Liver (tissue), 7 donors: ENCODE measurements at regions not wholly inside any gene's neighbourhood (a gene's known extent, or its start where the extent isn't known, plus 50 kb on each side); places are given as distances from the start of the nearest gene placed in this dataset.

Experiments used
- DNase-seq: peaks from one replicate; pipeline ENCODE4 v3.0.0-alpha.2; 2017; ENCODE audit warnings: low spot score
- H3K27ac ChIP-seq, 2 donors: one replicate each; pipeline ENCODE4 v1.7.0; 2013; ENCODE audit warnings: inconsistent platforms in 2 of 2, low read length in 2 of 2, control low read depth in 1 of 2, low read depth in 1 of 2, mild to moderate bottlenecking in 1 of 2
- H3K27me3 ChIP-seq, 4 donors: one replicate each; pipeline versions ENCODE4 v1.6.1 to v1.7.0; 2013; ENCODE audit warnings: low read length in 3 of 4, inconsistent platforms in 1 of 4, mild to moderate bottlenecking in 1 of 4, moderate library complexity in 1 of 4; ENCODE audit not compliant: control insufficient read depth in 4 of 4, insufficient read depth in 4 of 4
- H3K36me3 ChIP-seq, 4 donors: one replicate each; pipeline versions ENCODE4 v1.6.1 to v1.7.0; 2013; ENCODE audit warnings: low read length in 3 of 4, mild to moderate bottlenecking in 3 of 4, low read depth in 1 of 4, moderate library complexity in 1 of 4; ENCODE audit not compliant: control insufficient read depth in 4 of 4, insufficient read depth in 3 of 4
- H3K4me1 ChIP-seq, 4 donors: one replicate each; pipeline versions ENCODE4 v1.6.1 to v1.7.0; 2013; ENCODE audit warnings: low read length in 3 of 4, mild to moderate bottlenecking in 3 of 4, moderate library complexity in 1 of 4; ENCODE audit not compliant: control insufficient read depth in 4 of 4, insufficient read depth in 4 of 4
- H3K4me3 ChIP-seq, 3 donors: one replicate each; pipeline versions ENCODE4 v1.6.1 to v1.7.0; 2013; ENCODE audit warnings: low read length in 3 of 3, control low read depth in 1 of 3, low read depth in 1 of 3, mild to moderate bottlenecking in 1 of 3
- H3K9ac ChIP-seq, 2 donors: one replicate each; pipeline ENCODE4 v1.7.0; 2013; ENCODE audit warnings: low read length in 2 of 2, mild to moderate bottlenecking in 2 of 2, moderate library complexity in 2 of 2, control low read depth in 1 of 2, low read depth in 1 of 2
- H3K9me3 ChIP-seq, 4 donors: one replicate each; pipeline versions ENCODE4 v1.6.1 to v1.7.0; 2013; ENCODE audit warnings: low read length in 3 of 4; ENCODE audit not compliant: control insufficient read depth in 4 of 4
- EGR1 ChIP-seq, 2 donors: IDR thresholded peaks; 2 replicates each; pipeline ENCODE4 v1.6.1; 2016 to 2018; ENCODE audit warnings: antibody characterized with exemption in 2 of 2, low read depth in 2 of 2
- FOXA1 ChIP-seq: IDR thresholded peaks from 2 replicates; pipeline ENCODE4 v1.6.1; 2016; ENCODE audit warnings: antibody characterized with exemption
- FOXA2 ChIP-seq: IDR thresholded peaks from 2 replicates; pipeline ENCODE4 v1.6.1; 2016; ENCODE audit warnings: antibody characterized with exemption
- GABPA ChIP-seq, 2 donors: IDR thresholded peaks in 1 of 2; conservative IDR thresholded peaks in 1 of 2; 2 replicates each; pipeline ENCODE4 v1.6.1; 2016; ENCODE audit warnings: antibody characterized with exemption in 2 of 2, mild to moderate bottlenecking in 1 of 2, moderate library complexity in 1 of 2
- HNF4A ChIP-seq, 2 donors: conservative IDR thresholded peaks; 2 replicates each; pipeline ENCODE4 v1.6.1; 2016; ENCODE audit warnings: antibody characterized with exemption in 2 of 2, mild to moderate bottlenecking in 2 of 2
- HNF4G ChIP-seq: IDR thresholded peaks from 2 replicates; pipeline ENCODE4 v1.6.1; 2016; ENCODE audit warnings: antibody characterized with exemption
- JUND ChIP-seq, 2 donors: IDR thresholded peaks; 2 replicates each; pipeline ENCODE4 v1.6.1; 2016; ENCODE audit warnings: antibody characterized with exemption in 2 of 2
- NR2F2 ChIP-seq: IDR thresholded peaks from 2 replicates; pipeline ENCODE4 v1.6.1; 2016; ENCODE audit warnings: antibody characterized with exemption
- RAD21 ChIP-seq, 2 donors: IDR thresholded peaks; 2 replicates each; pipeline ENCODE4 v1.6.1; 2016; ENCODE audit warnings: antibody characterized with exemption in 2 of 2, mild to moderate bottlenecking in 2 of 2
- RXRA ChIP-seq, 2 donors: IDR thresholded peaks; 2 replicates each; pipeline ENCODE4 v1.6.1; 2017 to 2018; ENCODE audit warnings: antibody characterized with exemption in 2 of 2, mild to moderate bottlenecking in 1 of 2
- SP1 ChIP-seq: IDR thresholded peaks from 2 replicates; pipeline ENCODE4 v1.6.1; 2018; ENCODE audit warnings: antibody characterized with exemption, mild to moderate bottlenecking
- TAF1 ChIP-seq: conservative IDR thresholded peaks from 2 replicates; pipeline ENCODE4 v1.6.1; 2016; ENCODE audit warnings: antibody characterized with exemption, mild to moderate bottlenecking
- YY1 ChIP-seq: IDR thresholded peaks from 2 replicates; pipeline ENCODE4 v1.6.1; 2016; ENCODE audit warnings: antibody characterized with exemption, mild to moderate bottlenecking
- TF ChIP-seq, protein P1 (sequence below): IDR thresholded peaks from 2 replicates; pipeline ENCODE4 v1.6.1; 2016; ENCODE audit warnings: antibody characterized with exemption
- TF ChIP-seq, protein P2 (sequence below): IDR thresholded peaks from 2 replicates; pipeline ENCODE4 v1.6.1; 2016; ENCODE audit warnings: antibody characterized with exemption, mild to moderate bottlenecking
- TF ChIP-seq, protein P3 (sequence below): IDR thresholded peaks from 2 replicates; pipeline ENCODE4 v1.6.1; 2016; ENCODE audit warnings: antibody characterized with exemption
- TF ChIP-seq, protein P4 (sequence below): fragments of 150-350 bp; IDR thresholded peaks from 2 replicates; pipeline ENCODE4 v1.5.1; 2017; ENCODE audit warnings: improper control_type of control experiment, low read depth, low read length; ENCODE audit not compliant: missing input control
- TF ChIP-seq, protein P5 (sequence below): IDR thresholded peaks from 2 replicates; pipeline ENCODE4 v1.6.1; 2016; ENCODE audit warnings: antibody characterized with exemption
- donor health status: healthy.
- donor health status: healthy.
- donor health status: healthy.
- donor health status: healthy.

DNA sequence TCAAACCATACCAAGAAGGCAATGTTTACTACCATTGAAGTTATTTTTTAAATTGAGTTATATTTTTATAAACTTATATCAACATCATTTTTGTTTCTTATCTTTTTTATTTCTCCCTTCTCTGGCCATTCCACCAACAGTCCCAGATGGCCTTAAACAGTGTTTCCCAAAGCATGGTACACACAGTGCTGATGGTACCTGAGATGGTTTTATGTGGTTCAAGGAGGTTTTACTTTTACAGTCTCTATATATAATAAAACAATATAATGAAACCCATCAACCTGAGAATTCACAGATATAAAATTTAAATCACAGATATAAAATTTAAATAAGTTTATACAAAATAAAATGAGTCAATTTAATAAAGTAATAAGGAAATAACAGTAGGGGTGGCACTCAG lies 65.1 kb upstream of the MSTN start:
- TF ChIP-seq, protein P1, sequence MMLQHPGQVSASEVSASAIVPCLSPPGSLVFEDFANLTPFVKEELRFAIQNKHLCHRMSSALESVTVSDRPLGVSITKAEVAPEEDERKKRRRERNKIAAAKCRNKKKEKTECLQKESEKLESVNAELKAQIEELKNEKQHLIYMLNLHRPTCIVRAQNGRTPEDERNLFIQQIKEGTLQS = no peak
- TF ChIP-seq YY1 = no peak
- TF ChIP-seq, protein P2, sequence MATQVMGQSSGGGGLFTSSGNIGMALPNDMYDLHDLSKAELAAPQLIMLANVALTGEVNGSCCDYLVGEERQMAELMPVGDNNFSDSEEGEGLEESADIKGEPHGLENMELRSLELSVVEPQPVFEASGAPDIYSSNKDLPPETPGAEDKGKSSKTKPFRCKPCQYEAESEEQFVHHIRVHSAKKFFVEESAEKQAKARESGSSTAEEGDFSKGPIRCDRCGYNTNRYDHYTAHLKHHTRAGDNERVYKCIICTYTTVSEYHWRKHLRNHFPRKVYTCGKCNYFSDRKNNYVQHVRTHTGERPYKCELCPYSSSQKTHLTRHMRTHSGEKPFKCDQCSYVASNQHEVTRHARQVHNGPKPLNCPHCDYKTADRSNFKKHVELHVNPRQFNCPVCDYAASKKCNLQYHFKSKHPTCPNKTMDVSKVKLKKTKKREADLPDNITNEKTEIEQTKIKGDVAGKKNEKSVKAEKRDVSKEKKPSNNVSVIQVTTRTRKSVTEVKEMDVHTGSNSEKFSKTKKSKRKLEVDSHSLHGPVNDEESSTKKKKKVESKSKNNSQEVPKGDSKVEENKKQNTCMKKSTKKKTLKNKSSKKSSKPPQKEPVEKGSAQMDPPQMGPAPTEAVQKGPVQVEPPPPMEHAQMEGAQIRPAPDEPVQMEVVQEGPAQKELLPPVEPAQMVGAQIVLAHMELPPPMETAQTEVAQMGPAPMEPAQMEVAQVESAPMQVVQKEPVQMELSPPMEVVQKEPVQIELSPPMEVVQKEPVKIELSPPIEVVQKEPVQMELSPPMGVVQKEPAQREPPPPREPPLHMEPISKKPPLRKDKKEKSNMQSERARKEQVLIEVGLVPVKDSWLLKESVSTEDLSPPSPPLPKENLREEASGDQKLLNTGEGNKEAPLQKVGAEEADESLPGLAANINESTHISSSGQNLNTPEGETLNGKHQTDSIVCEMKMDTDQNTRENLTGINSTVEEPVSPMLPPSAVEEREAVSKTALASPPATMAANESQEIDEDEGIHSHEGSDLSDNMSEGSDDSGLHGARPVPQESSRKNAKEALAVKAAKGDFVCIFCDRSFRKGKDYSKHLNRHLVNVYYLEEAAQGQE = no peak
- TF ChIP-seq, protein P3, sequence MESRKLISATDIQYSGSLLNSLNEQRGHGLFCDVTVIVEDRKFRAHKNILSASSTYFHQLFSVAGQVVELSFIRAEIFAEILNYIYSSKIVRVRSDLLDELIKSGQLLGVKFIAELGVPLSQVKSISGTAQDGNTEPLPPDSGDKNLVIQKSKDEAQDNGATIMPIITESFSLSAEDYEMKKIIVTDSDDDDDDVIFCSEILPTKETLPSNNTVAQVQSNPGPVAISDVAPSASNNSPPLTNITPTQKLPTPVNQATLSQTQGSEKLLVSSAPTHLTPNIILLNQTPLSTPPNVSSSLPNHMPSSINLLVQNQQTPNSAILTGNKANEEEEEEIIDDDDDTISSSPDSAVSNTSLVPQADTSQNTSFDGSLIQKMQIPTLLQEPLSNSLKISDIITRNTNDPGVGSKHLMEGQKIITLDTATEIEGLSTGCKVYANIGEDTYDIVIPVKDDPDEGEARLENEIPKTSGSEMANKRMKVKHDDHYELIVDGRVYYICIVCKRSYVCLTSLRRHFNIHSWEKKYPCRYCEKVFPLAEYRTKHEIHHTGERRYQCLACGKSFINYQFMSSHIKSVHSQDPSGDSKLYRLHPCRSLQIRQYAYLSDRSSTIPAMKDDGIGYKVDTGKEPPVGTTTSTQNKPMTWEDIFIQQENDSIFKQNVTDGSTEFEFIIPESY = no peak
- TF ChIP-seq HNF4G = no peak
- no peak for TF ChIP-seq TAF1
- no peak for TF ChIP-seq JUND (IDR thresholded peaks at IDR 0.05)
- no peak for TF ChIP-seq HNF4A (conservative IDR thresholded peaks at IDR 0.05)
- no peak for TF ChIP-seq NR2F2
- no peak for TF ChIP-seq FOXA2
- no peak for TF ChIP-seq FOXA1
- no peak for TF ChIP-seq RAD21 (IDR thresholded peaks at IDR 0.05)
- TF ChIP-seq RXRA (IDR thresholded peaks at IDR 0.05) = no peak
- TF ChIP-seq GABPA (IDR thresholded peaks at IDR 0.05 in 1 of 2, conservative IDR thresholded peaks at IDR 0.05 in 1 of 2) = no peak
- TF ChIP-seq, protein P4, sequence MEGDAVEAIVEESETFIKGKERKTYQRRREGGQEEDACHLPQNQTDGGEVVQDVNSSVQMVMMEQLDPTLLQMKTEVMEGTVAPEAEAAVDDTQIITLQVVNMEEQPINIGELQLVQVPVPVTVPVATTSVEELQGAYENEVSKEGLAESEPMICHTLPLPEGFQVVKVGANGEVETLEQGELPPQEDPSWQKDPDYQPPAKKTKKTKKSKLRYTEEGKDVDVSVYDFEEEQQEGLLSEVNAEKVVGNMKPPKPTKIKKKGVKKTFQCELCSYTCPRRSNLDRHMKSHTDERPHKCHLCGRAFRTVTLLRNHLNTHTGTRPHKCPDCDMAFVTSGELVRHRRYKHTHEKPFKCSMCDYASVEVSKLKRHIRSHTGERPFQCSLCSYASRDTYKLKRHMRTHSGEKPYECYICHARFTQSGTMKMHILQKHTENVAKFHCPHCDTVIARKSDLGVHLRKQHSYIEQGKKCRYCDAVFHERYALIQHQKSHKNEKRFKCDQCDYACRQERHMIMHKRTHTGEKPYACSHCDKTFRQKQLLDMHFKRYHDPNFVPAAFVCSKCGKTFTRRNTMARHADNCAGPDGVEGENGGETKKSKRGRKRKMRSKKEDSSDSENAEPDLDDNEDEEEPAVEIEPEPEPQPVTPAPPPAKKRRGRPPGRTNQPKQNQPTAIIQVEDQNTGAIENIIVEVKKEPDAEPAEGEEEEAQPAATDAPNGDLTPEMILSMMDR = no peak
- TF ChIP-seq EGR1 (IDR thresholded peaks at IDR 0.05; ENCODE audit: low read depth in 2 of 2) = no peak
- TF ChIP-seq, protein P5, sequence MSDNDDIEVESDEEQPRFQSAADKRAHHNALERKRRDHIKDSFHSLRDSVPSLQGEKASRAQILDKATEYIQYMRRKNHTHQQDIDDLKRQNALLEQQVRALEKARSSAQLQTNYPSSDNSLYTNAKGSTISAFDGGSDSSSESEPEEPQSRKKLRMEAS = no peak
- TF ChIP-seq SP1 = no peak
- H3K9ac ChIP-seq = no peak overlapping the region
- H3K4me3 ChIP-seq = no peak overlapping the region
- no peak for DNase-seq
- no peaks in the 10 kb centered on the region for H3K36me3 ChIP-seq
- H3K27ac ChIP-seq = no peak overlapping the region
- H3K9me3 ChIP-seq = no peaks in the 10 kb centered on the region
- no peaks in the 10 kb centered on the region for H3K27me3 ChIP-seq
- H3K4me1 ChIP-seq = no peaks in the 10 kb centered on the region

DNA sequence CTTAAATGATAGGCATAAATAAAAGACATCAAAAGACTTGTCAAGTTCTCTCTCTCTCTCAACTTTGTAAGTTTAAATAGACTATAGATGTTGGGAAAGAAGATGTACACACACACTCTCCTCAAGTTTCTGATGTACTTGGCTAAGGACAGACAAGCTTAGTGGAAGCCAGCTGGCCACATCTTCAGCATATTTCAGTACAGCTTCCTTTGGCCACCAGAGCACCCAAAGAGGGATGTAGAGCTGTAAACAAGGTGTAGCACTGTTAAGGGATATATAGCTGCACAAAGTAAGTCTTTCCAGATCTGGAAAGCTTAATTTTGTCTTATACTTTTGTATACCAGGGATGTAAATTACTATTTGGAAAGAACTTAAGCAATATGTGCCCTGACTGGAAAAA lies 64.3 kb upstream of the MSTN start:
- DNase-seq = no peak
- Histone ChIP-seq H3K9me3 (no peaks in the 10 kb centered on the region), H3K4me3 (no peak overlapping the region), H3K9ac (no peak overlapping the region), H3K4me1 (no peaks in the 10 kb centered on the region), H3K27ac (no peak overlapping the region), H3K27me3 (no peaks in the 10 kb centered on the region), H3K36me3 (no peaks in the 10 kb centered on the region)
- TF ChIP-seq HNF4G (no peak), TAF1 (no peak), RXRA (IDR thresholded peaks at IDR 0.05) (no peak), SP1 (no peak), FOXA1 (no peak), GABPA (IDR thresholded peaks at IDR 0.05 in 1 of 2, conservative IDR thresholded peaks at IDR 0.05 in 1 of 2) (no peak), HNF4A (conservative IDR thresholded peaks at IDR 0.05) (no peak), YY1 (no peak), FOXA2 (no peak)
- TF ChIP-seq, protein P1 = no peak
- TF ChIP-seq, protein P2 = no peak
- TF ChIP-seq, protein P3 = no peak
